ENCODE measurements at regions not wholly inside any gene's neighbourhood (a gene's known extent, or its start where the extent isn't known, plus 50 kb on each side); places are given as distances from the start of the nearest gene placed in this dataset.

DNA sequence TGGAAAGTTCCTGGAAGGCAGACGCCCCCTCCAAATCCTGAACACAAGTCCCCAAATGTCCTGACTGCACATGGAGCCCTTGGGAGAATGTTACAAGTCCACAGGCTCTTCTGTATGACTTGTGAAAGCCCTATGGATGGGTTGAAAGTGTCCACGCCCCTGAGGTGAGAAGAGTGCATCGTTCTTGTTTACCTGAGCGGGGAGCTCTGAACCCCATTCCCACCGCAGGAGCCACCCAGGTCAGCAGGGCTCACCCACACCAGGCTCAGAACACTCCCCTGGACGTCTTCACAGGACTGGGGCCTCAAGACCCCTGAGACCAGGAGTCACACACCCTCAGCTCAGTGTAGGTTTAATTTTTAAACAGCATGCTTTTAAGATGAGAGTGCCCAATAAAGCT lies 84.2 kb upstream of the TMEM18 start:
- Histone ChIP-seq H3K27ac (ENCODE audit: extremely low read length, insufficient read depth, low read length) (no peak overlapping the region), H2AFZ (ENCODE audit: low read length) (no peak overlapping the region), H3K27me3 (ENCODE audit: control insufficient read depth in 1 of 2, insufficient read depth in 2 of 2, low read length in 2 of 2) (peaks cover 2 to 37% of the 10 kb centered on the region in 2 experiments; a peak in 4 of 5 replicates), H3K9ac (ENCODE audit: insufficient read depth, low read depth, low read length) (no peak overlapping the region), H3K4me3 (replicated peaks in 1 of 3; ENCODE audit: insufficient read depth in 1 of 3, low read depth in 2 of 3, low read length in 3 of 3) (no peak overlapping the region), H3K36me3 (replicated peaks in 1 of 2; ENCODE audit: control insufficient read depth in 1 of 2, insufficient read depth in 2 of 2, low read length in 2 of 2) (no peaks in the 10 kb centered on the region), H3K9me3 (ENCODE audit: low read length) (no peaks in the 10 kb centered on the region), H3K4me2 (ENCODE audit: low read depth, low read length) (no peak overlapping the region), H3K79me2 (ENCODE audit: insufficient read depth, low read length) (no peaks in the 10 kb centered on the region), H3K4me1 (ENCODE audit: insufficient read depth, low read length) (no peaks in the 10 kb centered on the region), H4K20me1 (ENCODE audit: insufficient read depth, low read length) (no peaks in the 10 kb centered on the region)
- DNase-seq (ENCODE audit: low spot score) = no peak
- ChIA-PET POLR2A (no interaction called here), CTCF (ENCODE audit: low intra/inter-chr PET ratio, low total read pairs) (no interaction called here)
- in situ Hi-C loops (cut with HindIII; ENCODE audit: extremely low pct_ligation_motif_present, low pct_unique_long_range_greater_than_20kb) (no loop called here), intact Hi-C loops (cut with micrococcal nuclease; ENCODE audit: unreplicated experiment) (no loop called here)
- TF ChIP-seq ZNF296 (CRISPR knock-in tag; conservative IDR thresholded peaks at IDR 0.05) = no peak
- no peak for TF ChIP-seq ONECUT2 (CRISPR knock-in tag; IDR thresholded peaks at IDR 0.05)
- TF ChIP-seq, protein P1, sequence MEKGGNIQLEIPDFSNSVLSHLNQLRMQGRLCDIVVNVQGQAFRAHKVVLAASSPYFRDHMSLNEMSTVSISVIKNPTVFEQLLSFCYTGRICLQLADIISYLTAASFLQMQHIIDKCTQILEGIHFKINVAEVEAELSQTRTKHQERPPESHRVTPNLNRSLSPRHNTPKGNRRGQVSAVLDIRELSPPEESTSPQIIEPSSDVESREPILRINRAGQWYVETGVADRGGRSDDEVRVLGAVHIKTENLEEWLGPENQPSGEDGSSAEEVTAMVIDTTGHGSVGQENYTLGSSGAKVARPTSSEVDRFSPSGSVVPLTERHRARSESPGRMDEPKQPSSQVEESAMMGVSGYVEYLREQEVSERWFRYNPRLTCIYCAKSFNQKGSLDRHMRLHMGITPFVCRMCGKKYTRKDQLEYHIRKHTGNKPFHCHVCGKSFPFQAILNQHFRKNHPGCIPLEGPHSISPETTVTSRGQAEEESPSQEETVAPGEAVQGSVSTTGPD (CRISPR knock-in tag; IDR thresholded peaks at IDR 0.05) = no peak
- no peak for TF ChIP-seq ZNF101 (CRISPR knock-in tag; IDR thresholded peaks at IDR 0.05; ENCODE audit: borderline replicate concordance, low read depth)
- TF ChIP-seq STAT6 (CRISPR knock-in tag; IDR thresholded peaks at IDR 0.05; ENCODE audit: borderline replicate concordance) = no peak
- TF ChIP-seq ZNF878 (CRISPR knock-in tag; IDR thresholded peaks at IDR 0.05) = no peak
- TF ChIP-seq, protein P2, sequence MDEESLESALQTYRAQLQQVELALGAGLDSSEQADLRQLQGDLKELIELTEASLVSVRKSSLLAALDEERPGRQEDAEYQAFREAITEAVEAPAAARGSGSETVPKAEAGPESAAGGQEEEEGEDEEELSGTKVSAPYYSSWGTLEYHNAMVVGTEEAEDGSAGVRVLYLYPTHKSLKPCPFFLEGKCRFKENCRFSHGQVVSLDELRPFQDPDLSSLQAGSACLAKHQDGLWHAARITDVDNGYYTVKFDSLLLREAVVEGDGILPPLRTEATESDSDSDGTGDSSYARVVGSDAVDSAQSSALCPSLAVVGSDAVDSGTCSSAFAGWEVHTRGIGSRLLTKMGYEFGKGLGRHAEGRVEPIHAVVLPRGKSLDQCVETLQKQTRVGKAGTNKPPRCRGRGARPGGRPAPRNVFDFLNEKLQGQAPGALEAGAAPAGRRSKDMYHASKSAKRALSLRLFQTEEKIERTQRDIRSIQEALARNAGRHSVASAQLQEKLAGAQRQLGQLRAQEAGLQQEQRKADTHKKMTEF (CRISPR knock-in tag; IDR thresholded peaks at IDR 0.05) = no peak
- no peak for TF ChIP-seq HMGA1 (CRISPR knock-in tag; conservative IDR thresholded peaks at IDR 0.05)
- TF ChIP-seq, protein P3, sequence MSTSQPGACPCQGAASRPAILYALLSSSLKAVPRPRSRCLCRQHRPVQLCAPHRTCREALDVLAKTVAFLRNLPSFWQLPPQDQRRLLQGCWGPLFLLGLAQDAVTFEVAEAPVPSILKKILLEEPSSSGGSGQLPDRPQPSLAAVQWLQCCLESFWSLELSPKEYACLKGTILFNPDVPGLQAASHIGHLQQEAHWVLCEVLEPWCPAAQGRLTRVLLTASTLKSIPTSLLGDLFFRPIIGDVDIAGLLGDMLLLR (CRISPR knock-in tag; IDR thresholded peaks at IDR 0.05) = no peak
- TF ChIP-seq ZNF124 (CRISPR knock-in tag; IDR thresholded peaks at IDR 0.05) = no peak
- no peak for TF ChIP-seq ZBTB2 (CRISPR knock-in tag; IDR thresholded peaks at IDR 0.05; ENCODE audit: low read depth)
- TF ChIP-seq ZNF547 (CRISPR knock-in tag; IDR thresholded peaks at IDR 0.05) = no peak
- no peak for TF ChIP-seq NRL (CRISPR knock-in tag; IDR thresholded peaks at IDR 0.05; ENCODE audit: borderline replicate concordance)
- TF ChIP-seq TRIM24 (CRISPR knock-in tag; IDR thresholded peaks at IDR 0.05) = no peak
- no peak for TF ChIP-seq ZC3H4 (CRISPR knock-in tag; IDR thresholded peaks at IDR 0.05; ENCODE audit: borderline replicate concordance)
- no peak for TF ChIP-seq PRPF4 (IDR thresholded peaks at IDR 0.05; ENCODE audit: low read depth, low read length, poor library complexity, severe bottlenecking)
- TF ChIP-seq ZNF205 (CRISPR knock-in tag; IDR thresholded peaks at IDR 0.05) = no peak
- ATAC-seq = no peak
- no TSS peak for BruUV-seq (replicated peaks)
- FAIRE-seq = no peak
- 10% methylated on average over 6 of the region's 6 CpGs for WGBS (ENCODE audit: low lambda C conversion rate)
